ENCODE measurements at regions not wholly inside any gene's neighbourhood (a gene's known extent, or its start where the extent isn't known, plus 50 kb on each side); places are given as distances from the start of the nearest gene placed in this dataset.

GRCh38 chr11:37223962-37224361, 625.9 kb upstream of the RAG2 start:
- Mint-ChIP-seq H3K9me3 (peaks cover 30 to 31% of the 10 kb centered on the region in 2 experiments), H3K4me3 (no peak overlapping the region), H3K27ac (no peak overlapping the region), H3K36me3 (ENCODE audit: insufficient read depth in 1 of 3, low read depth in 3 of 3) (peaks cover 3 to 19% (median 10%) of the 10 kb centered on the region in 3 experiments; a peak in 5 of 7 replicates), H3K27me3 (ENCODE audit: low read depth) (no peaks in the 10 kb centered on the region), H3K4me1 (no peaks in the 10 kb centered on the region)
- Histone ChIP-seq H3K18ac (ENCODE audit: insufficient read length, low read depth, low read length) (no peak overlapping the region), H3K79me1 (ENCODE audit: insufficient read depth, low read depth, low read length, poor library complexity, severe bottlenecking) (no peaks in the 10 kb centered on the region), H3K23ac (ENCODE audit: insufficient read length, low read depth, low read length) (no peak overlapping the region), H2BK5ac (ENCODE audit: insufficient read length, low read length) (no peak overlapping the region), H3K23me2 (ENCODE audit: insufficient read length, low read depth, low read length, poor library complexity, severe bottlenecking) (no peaks in the 10 kb centered on the region), H4K91ac (ENCODE audit: insufficient read length, low read depth, low read length) (no peak overlapping the region), H3K79me2 (ENCODE audit: insufficient read depth, low read length) (no peaks in the 10 kb centered on the region), H4K8ac (replicated peaks; ENCODE audit: insufficient read length, low read depth, low read length) (no peak overlapping the region), H3K14ac (ENCODE audit: insufficient read depth, low read length) (no peak overlapping the region), H3T11ph (ENCODE audit: low read length) (no peak overlapping the region), H3K56ac (ENCODE audit: insufficient read length, low read depth, low read length) (no peak overlapping the region), H3K27ac (ENCODE audit: insufficient read length, low read depth, low read length) (no peak overlapping the region), H2AK5ac (ENCODE audit: insufficient read length, low read length) (no peak overlapping the region), H2BK120ac (ENCODE audit: low read depth, low read length, poor library complexity, severe bottlenecking) (no peak overlapping the region), H2AFZ (ENCODE audit: low read length) (no peak overlapping the region), H3K4me2 (ENCODE audit: insufficient read depth, insufficient read length, low read length) (no peak overlapping the region), H3K27me3 (ENCODE audit: insufficient read depth, low read length) (no peaks in the 10 kb centered on the region), H2BK20ac (ENCODE audit: low read depth, low read length, poor library complexity, severe bottlenecking) (no peak overlapping the region), H4K5ac (ENCODE audit: insufficient read length, low read depth, low read length) (no peak overlapping the region), H4K20me1 (ENCODE audit: control insufficient read depth, insufficient read depth, insufficient read length) (no peaks in the 10 kb centered on the region), H3K4me1 (ENCODE audit: insufficient read depth, low read length) (no peaks in the 10 kb centered on the region), H3K4ac (ENCODE audit: low read depth, low read length) (no peak overlapping the region), H2BK12ac (ENCODE audit: insufficient read length, low read depth, low read length) (no peak overlapping the region), H3K9me3 (ENCODE audit: control insufficient read depth, low read depth, low read length) (peaks cover 11% of the 10 kb centered on the region), H3K9ac (ENCODE audit: extremely low read depth, insufficient read length, low read length) (no peak overlapping the region), H2BK15ac (ENCODE audit: low read depth, low read length) (no peak overlapping the region)
- no CpG with 5 or more reads among the region's 4 CpGs for WGBS (ENCODE audit: extremely low coverage, insufficient read length, low lambda C conversion rate)
- no peak for TF ChIP-seq CTCF (conservative IDR thresholded peaks at IDR 0.05)
- no peak for DNase-seq
